ENCODE measurements at regions not wholly inside any gene's neighbourhood (a gene's known extent, or its start where the extent isn't known, plus 50 kb on each side); places are given as distances from the start of the nearest gene placed in this dataset.

- TF ChIP-seq, protein P1, sequence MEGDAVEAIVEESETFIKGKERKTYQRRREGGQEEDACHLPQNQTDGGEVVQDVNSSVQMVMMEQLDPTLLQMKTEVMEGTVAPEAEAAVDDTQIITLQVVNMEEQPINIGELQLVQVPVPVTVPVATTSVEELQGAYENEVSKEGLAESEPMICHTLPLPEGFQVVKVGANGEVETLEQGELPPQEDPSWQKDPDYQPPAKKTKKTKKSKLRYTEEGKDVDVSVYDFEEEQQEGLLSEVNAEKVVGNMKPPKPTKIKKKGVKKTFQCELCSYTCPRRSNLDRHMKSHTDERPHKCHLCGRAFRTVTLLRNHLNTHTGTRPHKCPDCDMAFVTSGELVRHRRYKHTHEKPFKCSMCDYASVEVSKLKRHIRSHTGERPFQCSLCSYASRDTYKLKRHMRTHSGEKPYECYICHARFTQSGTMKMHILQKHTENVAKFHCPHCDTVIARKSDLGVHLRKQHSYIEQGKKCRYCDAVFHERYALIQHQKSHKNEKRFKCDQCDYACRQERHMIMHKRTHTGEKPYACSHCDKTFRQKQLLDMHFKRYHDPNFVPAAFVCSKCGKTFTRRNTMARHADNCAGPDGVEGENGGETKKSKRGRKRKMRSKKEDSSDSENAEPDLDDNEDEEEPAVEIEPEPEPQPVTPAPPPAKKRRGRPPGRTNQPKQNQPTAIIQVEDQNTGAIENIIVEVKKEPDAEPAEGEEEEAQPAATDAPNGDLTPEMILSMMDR (IDR thresholded peaks at IDR 0.05; ENCODE audit: low read length): no peak
- TF ChIP-seq EZH2 (IDR thresholded peaks at IDR 0.05; ENCODE audit: borderline replicate concordance, low read length): no peak
These were observed 56.7 kb upstream of the MED4 start for GRCh38 chr13:48151363-48152161.
